ENCODE measurements at regions not wholly inside any gene's neighbourhood (a gene's known extent, or its start where the extent isn't known, plus 50 kb on each side); places are given as distances from the start of the nearest gene placed in this dataset.

DNA sequence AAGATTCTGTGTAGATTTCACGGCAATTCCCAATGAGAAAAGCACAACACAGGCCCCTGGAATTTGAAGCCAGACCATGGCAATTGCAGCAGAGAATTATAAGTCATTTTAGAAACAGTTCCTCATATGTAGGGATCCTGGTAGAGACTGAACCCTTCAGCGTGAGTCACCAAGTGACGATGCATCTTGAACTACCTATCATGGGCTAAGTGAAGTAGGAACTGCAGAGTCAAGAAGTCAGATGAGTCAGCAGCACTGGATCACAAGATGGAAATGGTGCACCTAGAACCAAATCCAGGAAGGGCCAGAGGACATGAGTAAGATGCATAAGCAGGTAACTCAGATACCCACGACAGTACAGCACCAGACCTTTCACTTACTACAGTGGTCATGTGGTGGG lies 140.0 kb upstream of the TPK1 start:
- TF ChIP-seq JUNB (IDR thresholded peaks at IDR 0.05) (no peak), HDAC2 (IDR thresholded peaks at IDR 0.05) (no peak), HCFC1 (IDR thresholded peaks at IDR 0.05; ENCODE audit: low read length) (no peak), STAT3 (IDR thresholded peaks at IDR 0.05; ENCODE audit: low read depth, low read length) (no peak), POLR2A (IDR thresholded peaks at IDR 0.05; ENCODE audit: low read depth, low read length) (no peak), EGR1 (IDR thresholded peaks at IDR 0.05; ENCODE audit: borderline replicate concordance in 1 of 2, low read depth in 2 of 2, low read length in 2 of 2) (no peak), ZNF622 (IDR thresholded peaks at IDR 0.05) (no peak)
- TF ChIP-seq, protein P1, sequence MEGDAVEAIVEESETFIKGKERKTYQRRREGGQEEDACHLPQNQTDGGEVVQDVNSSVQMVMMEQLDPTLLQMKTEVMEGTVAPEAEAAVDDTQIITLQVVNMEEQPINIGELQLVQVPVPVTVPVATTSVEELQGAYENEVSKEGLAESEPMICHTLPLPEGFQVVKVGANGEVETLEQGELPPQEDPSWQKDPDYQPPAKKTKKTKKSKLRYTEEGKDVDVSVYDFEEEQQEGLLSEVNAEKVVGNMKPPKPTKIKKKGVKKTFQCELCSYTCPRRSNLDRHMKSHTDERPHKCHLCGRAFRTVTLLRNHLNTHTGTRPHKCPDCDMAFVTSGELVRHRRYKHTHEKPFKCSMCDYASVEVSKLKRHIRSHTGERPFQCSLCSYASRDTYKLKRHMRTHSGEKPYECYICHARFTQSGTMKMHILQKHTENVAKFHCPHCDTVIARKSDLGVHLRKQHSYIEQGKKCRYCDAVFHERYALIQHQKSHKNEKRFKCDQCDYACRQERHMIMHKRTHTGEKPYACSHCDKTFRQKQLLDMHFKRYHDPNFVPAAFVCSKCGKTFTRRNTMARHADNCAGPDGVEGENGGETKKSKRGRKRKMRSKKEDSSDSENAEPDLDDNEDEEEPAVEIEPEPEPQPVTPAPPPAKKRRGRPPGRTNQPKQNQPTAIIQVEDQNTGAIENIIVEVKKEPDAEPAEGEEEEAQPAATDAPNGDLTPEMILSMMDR (IDR thresholded peaks at IDR 0.05 in 2 of 3, conservative IDR thresholded peaks at IDR 0.05 in 1 of 3; ENCODE audit: control insufficient read depth in 2 of 3, extremely low read depth in 1 of 3, insufficient read depth in 1 of 3, low read depth in 3 of 3, low read length in 3 of 3), result no peak
- TF ChIP-seq, protein P2, sequence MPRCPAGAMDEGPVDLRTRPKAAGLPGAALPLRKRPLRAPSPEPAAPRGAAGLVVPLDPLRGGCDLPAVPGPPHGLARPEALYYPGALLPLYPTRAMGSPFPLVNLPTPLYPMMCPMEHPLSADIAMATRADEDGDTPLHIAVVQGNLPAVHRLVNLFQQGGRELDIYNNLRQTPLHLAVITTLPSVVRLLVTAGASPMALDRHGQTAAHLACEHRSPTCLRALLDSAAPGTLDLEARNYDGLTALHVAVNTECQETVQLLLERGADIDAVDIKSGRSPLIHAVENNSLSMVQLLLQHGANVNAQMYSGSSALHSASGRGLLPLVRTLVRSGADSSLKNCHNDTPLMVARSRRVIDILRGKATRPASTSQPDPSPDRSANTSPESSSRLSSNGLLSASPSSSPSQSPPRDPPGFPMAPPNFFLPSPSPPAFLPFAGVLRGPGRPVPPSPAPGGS (IDR thresholded peaks at IDR 0.05; ENCODE audit: borderline replicate concordance, insufficient read depth, low read depth, low read length, poor library complexity, severe bottlenecking), result no peak
